A549 (cell line): ENCODE measurements at regions not wholly inside any gene's neighbourhood (a gene's known extent, or its start where the extent isn't known, plus 50 kb on each side); places are given as distances from the start of the nearest gene placed in this dataset.

ENCODE experiments used
- ATAC-seq, 2 experiments: fragments of 200-7000 bp in 1 of 2; fragments of >200 bp in 1 of 2; cut with Nextera tagmentation in 1 of 2; cut with Tn5 transposase in 1 of 2; 3 replicates each; pipeline versions ENCODE4 v1.8.0 to v1.9.1; 2018 to 2020; ENCODE audit warnings: mild to moderate bottlenecking in 1 of 2, moderate library complexity in 1 of 2
- CTCF ChIA-PET: fragments of 300-600 bp; sonication (Branson Sonifier 250); formaldehyde crosslinking; extraction: SDS; loops from one replicate; lab custom pipeline; 2021; ENCODE audit warnings: antibody characterized with exemption, inconsistent platforms; lab: Yijun Ruan, JAX
- POLR2A ChIA-PET: fragments of 350-600 bp; formaldehyde crosslinking; extraction: SDS; loops from one replicate; lab custom pipeline; 2021; ENCODE audit warnings: antibody characterized with exemption, inconsistent platforms; lab: Yijun Ruan, JAX
- DNase-seq, 2 experiments: peaks; one replicate each; pipeline versions ENCODE4 v3.0.0 to v3.0.0-alpha.2; 2011 to 2016; ENCODE audit warnings: low read depth in 1 of 2, low spot score in 1 of 2
- FAIRE-seq: peaks from 2 replicates; lab custom pipeline; 2011; peaks lifted over from hg19 to GRCh38; lab: Jason Lieb, UNC
- H3K27ac ChIP-seq, 2 experiments: fragments of >200 bp; sonication (Bioruptor Twin); formaldehyde crosslinking; 3 replicates each; pipeline ENCODE4 v1.5.1; 2016 to 2017
- H3K4me1 ChIP-seq: fragments of >200 bp; sonication (Bioruptor Twin); formaldehyde crosslinking; 3 replicates; pipeline ENCODE4 v1.6.1; 2016
- H3K4me2 ChIP-seq: fragments of >200 bp; sonication (Bioruptor Twin); formaldehyde crosslinking; 3 replicates; pipeline ENCODE4 v1.6.1; 2016
- H3K4me3 ChIP-seq: fragments of >200 bp; sonication (Bioruptor Twin); formaldehyde crosslinking; 3 replicates; pipeline ENCODE4 v1.5.1; 2016
- H3K9me3 ChIP-seq: fragments of >200 bp; sonication (Bioruptor Twin); formaldehyde crosslinking; 3 replicates; pipeline ENCODE4 v1.6.1; 2016
- BCL3 ChIP-seq: fragments of >200 bp; sonication (Bioruptor Twin); formaldehyde crosslinking; IDR thresholded peaks from 3 replicates; pipeline ENCODE4 v1.6.1; 2016
- CEBPB ChIP-seq, 2 experiments: fragments of >200 bp in 1 of 2; sonication (Bioruptor Twin) in 1 of 2; formaldehyde crosslinking in 1 of 2; IDR thresholded peaks; 2 replicates each; pipeline ENCODE4 v1.6.1; 2012 to 2016
- CHD2 ChIP-seq: fragments of 150-350 bp; IDR thresholded peaks from 2 replicates; pipeline ENCODE4 v1.6.1; 2014; ENCODE audit warnings: low read length; ENCODE audit not compliant: partially characterized antibody
- EP300 ChIP-seq, 2 experiments: fragments of >200 bp; sonication (Bioruptor Twin); formaldehyde crosslinking; IDR thresholded peaks; 2 replicates in 1 of 2; 3 replicates in 1 of 2; pipeline ENCODE4 v1.6.1; 2016 to 2017
- ESRRA ChIP-seq: fragments of 150-350 bp; IDR thresholded peaks from 2 replicates; pipeline ENCODE4 v1.6.1; 2014; ENCODE audit warnings: mild to moderate bottlenecking, low read length, borderline replicate concordance
- FOSL2 ChIP-seq, 2 experiments: fragments of 450-650 bp in 1 of 2; fragments of >200 bp in 1 of 2; sonication (Bioruptor Twin) in 1 of 2; formaldehyde crosslinking; IDR thresholded peaks; 2 replicates each; pipeline versions ENCODE4 v1.5.0 to v1.6.1; 2016 to 2020; ENCODE audit warnings: mild to moderate bottlenecking in 1 of 2, moderate library complexity in 1 of 2
- FOXS1 ChIP-seq: fragments of 250-450 bp; sonication (Bioruptor Pico); IDR thresholded peaks from 2 replicates; pipeline ENCODE4 v1.5.0; 2020; ENCODE audit warnings: mild to moderate bottlenecking, moderate library complexity
- HOXB13 ChIP-seq: fragments of 250-450 bp; sonication (Bioruptor Pico); IDR thresholded peaks from 2 replicates; pipeline ENCODE4 v1.5.0; 2020; ENCODE audit warnings: low read depth, mild to moderate bottlenecking, moderate library complexity
- JUNB ChIP-seq: fragments of >200 bp; sonication (Bioruptor Twin); formaldehyde crosslinking; IDR thresholded peaks from 2 replicates; pipeline ENCODE4 v1.6.1; 2016
- MAFK ChIP-seq: fragments of 450-650 bp; IDR thresholded peaks from 2 replicates; pipeline ENCODE4 v1.6.1; 2014; ENCODE audit not compliant: partially characterized antibody
- RCOR1 ChIP-seq: fragments of 150-350 bp; IDR thresholded peaks from 2 replicates; pipeline ENCODE4 v1.6.1; 2014; ENCODE audit warnings: antibody characterized with exemption, low read length, low read depth
- ZNF302 ChIP-seq: fragments of 250-450 bp; sonication (Bioruptor Pico); IDR thresholded peaks from 2 replicates; pipeline ENCODE4 v1.9.0; 2021; ENCODE audit warnings: inconsistent platforms, mild to moderate bottlenecking, moderate library complexity
- WGBS: methylation state at CpG from one replicate; pipeline ENCODE4 v1.1.6; 2017; ENCODE audit errors: missing lambda C conversion rate; 5-methylcytosine and 5-hydroxymethylcytosine counted together
- TF ChIP-seq, protein P1 (sequence below): fragments of 200-600 bp; sonication (generic); IDR thresholded peaks from 2 replicates; pipeline ENCODE4 v1.6.1; 2016; ENCODE audit warnings: antibody characterized with exemption, mild to moderate bottlenecking, moderate library complexity
- TF ChIP-seq, protein P2 (sequence below): fragments of 250-450 bp; sonication (Bioruptor Pico); IDR thresholded peaks from 2 replicates; pipeline ENCODE4 v1.5.0; 2021; ENCODE audit warnings: mild to moderate bottlenecking, moderate library complexity, borderline replicate concordance
- TF ChIP-seq, protein P3 (sequence below): IDR thresholded peaks from 2 replicates; pipeline ENCODE4 v1.6.1; 2012

DNA sequence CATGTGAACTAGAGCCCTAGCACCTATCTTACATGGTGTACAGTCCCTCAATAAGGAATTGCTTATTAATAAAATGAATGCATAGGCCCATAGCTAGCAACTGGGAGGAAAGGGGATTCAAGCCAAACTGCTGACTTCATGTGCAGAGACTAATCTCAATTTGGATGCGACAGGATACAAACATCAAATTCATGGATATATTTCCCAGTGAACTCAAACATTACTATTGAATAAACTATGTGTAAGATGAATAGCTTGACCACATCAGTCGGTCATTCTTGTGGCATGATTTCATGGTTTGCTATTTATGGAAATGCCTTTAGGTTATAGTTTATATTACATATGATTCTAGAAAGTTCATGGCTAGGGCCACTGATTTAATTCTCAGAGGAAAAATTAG lies 268.6 kb upstream of the SLITRK3 start (continued):
- TF ChIP-seq, protein P1, sequence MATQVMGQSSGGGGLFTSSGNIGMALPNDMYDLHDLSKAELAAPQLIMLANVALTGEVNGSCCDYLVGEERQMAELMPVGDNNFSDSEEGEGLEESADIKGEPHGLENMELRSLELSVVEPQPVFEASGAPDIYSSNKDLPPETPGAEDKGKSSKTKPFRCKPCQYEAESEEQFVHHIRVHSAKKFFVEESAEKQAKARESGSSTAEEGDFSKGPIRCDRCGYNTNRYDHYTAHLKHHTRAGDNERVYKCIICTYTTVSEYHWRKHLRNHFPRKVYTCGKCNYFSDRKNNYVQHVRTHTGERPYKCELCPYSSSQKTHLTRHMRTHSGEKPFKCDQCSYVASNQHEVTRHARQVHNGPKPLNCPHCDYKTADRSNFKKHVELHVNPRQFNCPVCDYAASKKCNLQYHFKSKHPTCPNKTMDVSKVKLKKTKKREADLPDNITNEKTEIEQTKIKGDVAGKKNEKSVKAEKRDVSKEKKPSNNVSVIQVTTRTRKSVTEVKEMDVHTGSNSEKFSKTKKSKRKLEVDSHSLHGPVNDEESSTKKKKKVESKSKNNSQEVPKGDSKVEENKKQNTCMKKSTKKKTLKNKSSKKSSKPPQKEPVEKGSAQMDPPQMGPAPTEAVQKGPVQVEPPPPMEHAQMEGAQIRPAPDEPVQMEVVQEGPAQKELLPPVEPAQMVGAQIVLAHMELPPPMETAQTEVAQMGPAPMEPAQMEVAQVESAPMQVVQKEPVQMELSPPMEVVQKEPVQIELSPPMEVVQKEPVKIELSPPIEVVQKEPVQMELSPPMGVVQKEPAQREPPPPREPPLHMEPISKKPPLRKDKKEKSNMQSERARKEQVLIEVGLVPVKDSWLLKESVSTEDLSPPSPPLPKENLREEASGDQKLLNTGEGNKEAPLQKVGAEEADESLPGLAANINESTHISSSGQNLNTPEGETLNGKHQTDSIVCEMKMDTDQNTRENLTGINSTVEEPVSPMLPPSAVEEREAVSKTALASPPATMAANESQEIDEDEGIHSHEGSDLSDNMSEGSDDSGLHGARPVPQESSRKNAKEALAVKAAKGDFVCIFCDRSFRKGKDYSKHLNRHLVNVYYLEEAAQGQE: no peak

GRCh38 chr3:165463531-165463930 lies 267.3 kb upstream of the SLITRK3 start:
- Histone ChIP-seq H3K4me3 (no peak overlapping the region), H3K4me2 (peak overlapping the region; percentile 81), H3K9me3 (no peaks in the 10 kb centered on the region), H3K4me1 (peaks cover 38% of the 10 kb centered on the region), H3K27ac (no peak overlapping the region)
- no peak for ATAC-seq
- no peak for FAIRE-seq
- ChIA-PET CTCF (no interaction called here), POLR2A (no interaction called here)
- no peak for DNase-seq
- TF ChIP-seq CHD2: no peak
- no peak for TF ChIP-seq ESRRA
- TF ChIP-seq BCL3: no peak
- TF ChIP-seq, protein P2, sequence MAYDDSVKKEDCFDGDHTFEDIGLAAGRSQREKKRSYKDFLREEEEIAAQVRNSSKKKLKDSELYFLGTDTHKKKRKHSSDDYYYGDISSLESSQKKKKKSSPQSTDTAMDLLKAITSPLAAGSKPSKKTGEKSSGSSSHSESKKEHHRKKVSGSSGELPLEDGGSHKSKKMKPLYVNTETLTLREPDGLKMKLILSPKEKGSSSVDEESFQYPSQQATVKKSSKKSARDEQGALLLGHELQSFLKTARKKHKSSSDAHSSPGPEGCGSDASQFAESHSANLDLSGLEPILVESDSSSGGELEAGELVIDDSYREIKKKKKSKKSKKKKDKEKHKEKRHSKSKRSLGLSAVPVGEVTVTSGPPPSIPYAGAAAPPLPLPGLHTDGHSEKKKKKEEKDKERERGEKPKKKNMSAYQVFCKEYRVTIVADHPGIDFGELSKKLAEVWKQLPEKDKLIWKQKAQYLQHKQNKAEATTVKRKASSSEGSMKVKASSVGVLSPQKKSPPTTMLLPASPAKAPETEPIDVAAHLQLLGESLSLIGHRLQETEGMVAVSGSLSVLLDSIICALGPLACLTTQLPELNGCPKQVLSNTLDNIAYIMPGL: no peak
- TF ChIP-seq FOXS1 (CRISPR knock-in tag): no peak
- WGBS: 57% methylated on average over 1 of the region's 1 CpG

GRCh38 chr3:165462636-165463334 lies 266.6 kb upstream of the SLITRK3 start:
- H3K4me2 ChIP-seq: peak overlapping the region; percentile 81
- ATAC-seq: no peak
- H3K9me3 ChIP-seq: no peaks in the 10 kb centered on the region
- no peak for TF ChIP-seq CEBPB (IDR thresholded peaks at IDR 0.05)
- TF ChIP-seq, all 56 proteins: peak for 0
- ChIA-PET CTCF (no interaction called here), POLR2A (no interaction called here)
- peak overlapping the region; percentile 58 to 69; a peak in 3 of 6 replicates for H3K27ac ChIP-seq
- peak overlapping the region; percentile 41; the same call in 2 of the 3 replicates for H3K4me3 ChIP-seq
- peaks cover 38% of the 10 kb centered on the region for H3K4me1 ChIP-seq
- FAIRE-seq: no peak
- DNase-seq: no peak
- 17% methylated on average over 6 of the region's 6 CpGs for WGBS

- peak overlapping the region; percentile 81 for H3K4me2 ChIP-seq
- peak; percentile 12 to 77 for DNase-seq
- POLR2A ChIA-PET: no interaction called here
Observed at GRCh38 chr3:165459924-165460835, 264.0 kb upstream of the SLITRK3 start.

More at GRCh38 chr3:165459924-165460835, 264.0 kb upstream of the SLITRK3 start:
- H3K4me3 ChIP-seq: peak overlapping the region; percentile 41
- peak overlapping the region; percentile 69 to 82 for H3K27ac ChIP-seq
- TF ChIP-seq CHD2 (no peak), ZNF302 (CRISPR knock-in tag) (no peak), EP300 (IDR thresholded peaks at IDR 0.05) (no peak), FOSL2 (IDR thresholded peaks at IDR 0.05) (no peak), FOSL2 (CRISPR knock-in tag; IDR thresholded peaks at IDR 0.05) (no peak), JUNB (peak; percentile 17; the same call in 1 of the 2 replicates), MAFK (peak; percentile 87), RCOR1 (no peak), HOXB13 (no peak)
- TF ChIP-seq, protein P3, sequence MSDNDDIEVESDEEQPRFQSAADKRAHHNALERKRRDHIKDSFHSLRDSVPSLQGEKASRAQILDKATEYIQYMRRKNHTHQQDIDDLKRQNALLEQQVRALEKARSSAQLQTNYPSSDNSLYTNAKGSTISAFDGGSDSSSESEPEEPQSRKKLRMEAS: peak; percentile 40; the same call in 1 of the 2 replicates
- FAIRE-seq (peak; percentile 88), ATAC-seq (peak; percentile 74 to 86)
- H3K9me3 ChIP-seq: no peaks in the 10 kb centered on the region
- H3K4me1 ChIP-seq: peaks cover 38% of the 10 kb centered on the region
- WGBS: 6% methylated on average over 15 of the region's 15 CpGs
- CTCF ChIA-PET: no interaction called here
